GM12878 (cell line): ENCODE measurements at regions not wholly inside any gene's neighbourhood (a gene's known extent, or its start where the extent isn't known, plus 50 kb on each side); places are given as distances from the start of the nearest gene placed in this dataset.

Experiments
- PAX5 ChIP-seq: IDR thresholded peaks from 2 replicates; pipeline ENCODE4 v1.6.1; 2011; ENCODE audit warnings: low read depth, low read length, borderline replicate concordance
- ZNF384 ChIP-seq: IDR thresholded peaks from 2 replicates; pipeline ENCODE4 v1.6.1; 2012; ENCODE audit warnings: low read depth, mild to moderate bottlenecking, low read length, improper control_type of control experiment, borderline replicate concordance

DNA sequence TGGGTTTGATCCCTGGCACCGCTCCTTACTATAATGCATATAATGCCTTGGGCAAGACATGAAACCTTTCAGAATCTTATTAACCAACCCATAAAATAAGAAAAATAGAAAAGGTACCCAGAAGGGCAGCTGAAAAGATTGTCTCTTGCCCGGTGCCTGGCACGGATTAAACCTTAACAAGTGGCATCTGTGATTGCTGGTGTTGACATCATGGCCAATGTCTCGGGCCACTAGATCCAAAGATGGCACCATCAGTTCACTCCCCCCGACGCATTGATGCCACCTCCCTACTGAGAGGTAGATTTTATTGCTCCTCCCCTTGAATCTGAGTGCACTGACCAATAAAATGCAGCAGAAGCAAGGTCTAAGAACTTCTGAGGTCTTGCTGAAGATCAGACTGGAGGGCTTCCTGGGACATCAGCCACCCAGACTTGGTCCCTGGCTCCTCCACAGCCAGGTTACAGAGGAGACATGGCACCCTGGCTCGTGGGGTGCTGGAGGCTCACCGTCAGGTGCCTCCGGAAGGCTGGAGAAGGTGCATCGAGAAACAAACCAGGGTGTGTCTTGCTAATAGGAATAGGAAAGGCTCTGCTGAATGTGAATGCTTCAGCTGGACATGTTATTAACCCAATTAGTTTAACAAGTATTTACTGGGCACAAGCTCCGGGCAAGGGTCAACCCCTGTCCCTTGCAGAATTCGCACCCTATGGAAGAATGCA is 80.0 kb upstream of the COL5A1 start:
- no peak for TF ChIP-seq PAX5
- no peak for TF ChIP-seq ZNF384
